Natural killer cell (primary cell): ENCODE measurements at regions not wholly inside any gene's neighbourhood (a gene's known extent, or its start where the extent isn't known, plus 50 kb on each side); places are given as distances from the start of the nearest gene placed in this dataset.

Experiments
- ATAC-seq, 3 donors: fragments of 150-1000 bp in 2 of 3; fragments of 200-7000 bp in 1 of 3; cut with Tn5 transposase; 1 replicate in 1 of 3; 2 replicates in 2 of 3; pipeline ENCODE4 v1.10.0; 2021; ENCODE audit warnings: mild to moderate bottlenecking in 2 of 3, moderate library complexity in 2 of 3
- DNase-seq, 2 donors: peaks; one replicate each; pipeline versions ENCODE4 v3.0.0 to v3.0.0-alpha.2; 2013 to 2021; ENCODE audit warnings: mixed read lengths in 1 of 2
- H3K27ac ChIP-seq: one replicate; pipeline ENCODE4 v1.5.1; 2013; ENCODE audit warnings: mild to moderate bottlenecking, low read length
- H3K27me3 ChIP-seq: one replicate; pipeline ENCODE4 v1.6.1; 2013; ENCODE audit warnings: low read length; ENCODE audit not compliant: control insufficient read depth, insufficient read depth
- H3K36me3 ChIP-seq: one replicate; pipeline ENCODE4 v1.6.1; 2013; ENCODE audit warnings: low read length; ENCODE audit not compliant: control insufficient read depth, insufficient read depth
- H3K4me1 ChIP-seq: one replicate; pipeline ENCODE4 v1.6.1; 2013; ENCODE audit warnings: low read length; ENCODE audit not compliant: control insufficient read depth, insufficient read depth
- H3K4me3 ChIP-seq: one replicate; pipeline ENCODE4 v1.5.1; 2013; ENCODE audit warnings: low read length
- H3K9me3 ChIP-seq: one replicate; pipeline ENCODE4 v1.6.1; 2013; ENCODE audit warnings: low read length; ENCODE audit not compliant: control insufficient read depth, insufficient read depth
- H3K27ac Mint-ChIP-seq, 2 donors: one replicate each; pipeline ENCODE4 v1.8.0; 2022; ENCODE audit warnings: mild to moderate bottlenecking in 2 of 2, mixed read lengths in 2 of 2, moderate library complexity in 1 of 2
- H3K27me3 Mint-ChIP-seq, 2 donors: one replicate each; pipeline ENCODE4 v1.8.0; 2022; ENCODE audit warnings: low read depth in 2 of 2, mixed read lengths in 2 of 2
- H3K36me3 Mint-ChIP-seq: one replicate; pipeline ENCODE4 v1.8.0; 2022; ENCODE audit warnings: mixed read lengths
- H3K4me1 Mint-ChIP-seq, 2 donors: one replicate each; pipeline ENCODE4 v1.8.0; 2022; ENCODE audit warnings: mixed read lengths in 2 of 2
- H3K4me3 Mint-ChIP-seq: one replicate; pipeline ENCODE4 v1.8.0; 2022; ENCODE audit warnings: mild to moderate bottlenecking, moderate library complexity, mixed read lengths
- H3K9me3 Mint-ChIP-seq, 2 donors: one replicate each; pipeline ENCODE4 v1.8.0; 2022; ENCODE audit warnings: mixed read lengths in 2 of 2
- CTCF ChIP-seq: fragments of 200-600 bp; IDR thresholded peaks from one replicate; pipeline ENCODE4 v1.8.0; 2022; ENCODE audit warnings: antibody characterized with exemption
- WGBS: methylation state at CpG from one replicate; pipeline ENCODE4 v1.1.7; 2013; ENCODE audit warnings: missing lambda C conversion rate; ENCODE audit not compliant: insufficient coverage; 5-methylcytosine and 5-hydroxymethylcytosine counted together
- intact Hi-C: fragments of 100-400 bp; cut with micrococcal nuclease; formaldehyde crosslinking; loops from one replicate; pipeline ENCODE4 v1.14.2; 2022

DNA sequence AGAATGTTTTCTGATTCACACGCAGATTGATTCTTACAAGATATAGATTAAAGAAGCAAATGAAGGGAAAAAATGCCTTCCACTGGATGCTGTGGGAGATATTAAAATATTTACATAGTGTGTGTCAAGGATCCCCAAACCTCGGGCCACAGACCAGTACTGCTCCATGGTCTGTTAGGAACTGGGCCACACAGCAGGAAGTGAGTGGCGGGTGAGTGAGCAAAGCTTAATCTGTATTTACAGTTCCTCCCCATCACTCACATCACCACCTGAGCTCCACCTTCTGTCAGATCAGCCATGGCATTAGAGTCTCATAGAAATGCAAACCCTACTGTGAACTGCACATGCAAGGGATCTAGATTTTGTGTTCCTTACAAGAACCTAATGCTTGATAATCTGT is 552.6 kb upstream of the GOLIM4 start:
- Histone ChIP-seq H3K27ac (no peak overlapping the region), H3K9me3 (no peaks in the 10 kb centered on the region), H3K4me3 (no peak overlapping the region), H3K4me1 (no peaks in the 10 kb centered on the region), H3K36me3 (no peaks in the 10 kb centered on the region), H3K27me3 (no peaks in the 10 kb centered on the region)
- no peaks in the 10 kb centered on the region for H3K27me3 Mint-ChIP-seq
- no peak for DNase-seq
- H3K9me3 Mint-ChIP-seq = peaks cover 0 to 2% of the 10 kb centered on the region in 2 donors
- WGBS = 60% methylated on average over 3 of the region's 3 CpGs
- no peak for TF ChIP-seq CTCF
- H3K27ac Mint-ChIP-seq = no peak overlapping the region
- H3K36me3 Mint-ChIP-seq = no peaks in the 10 kb centered on the region
- H3K4me1 Mint-ChIP-seq = no peaks in the 10 kb centered on the region
- H3K4me3 Mint-ChIP-seq = no peak overlapping the region
- intact Hi-C loops = no loop called here
- ATAC-seq = no peak

DNA sequence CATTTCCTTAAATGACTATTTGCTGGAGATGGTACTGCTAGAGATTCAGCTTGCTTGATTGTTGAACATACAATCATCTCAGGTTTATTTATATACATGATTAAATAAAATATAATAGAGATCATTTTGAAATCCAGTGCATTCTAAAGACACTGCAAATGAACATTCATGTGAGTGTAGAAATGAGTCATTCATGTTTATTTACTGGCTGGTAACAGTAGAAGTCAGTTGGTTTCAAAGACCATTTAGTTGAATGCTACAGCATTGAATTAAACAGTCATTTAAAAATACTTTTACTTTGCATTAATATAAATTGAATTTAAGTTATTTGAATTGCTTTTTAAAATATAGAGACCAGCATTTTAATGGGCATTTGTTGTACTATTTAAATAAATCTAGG is 551.9 kb upstream of the GOLIM4 start:
- Mint-ChIP-seq H3K4me3 (no peak overlapping the region), H3K9me3 (peaks cover 0 to 2% of the 10 kb centered on the region in 2 donors), H3K27ac (no peak overlapping the region), H3K27me3 (no peaks in the 10 kb centered on the region), H3K36me3 (no peaks in the 10 kb centered on the region), H3K4me1 (no peaks in the 10 kb centered on the region)
- TF ChIP-seq CTCF = no peak
- H3K9me3 ChIP-seq = no peaks in the 10 kb centered on the region
- H3K36me3 ChIP-seq = no peaks in the 10 kb centered on the region
- DNase-seq (no peak), ATAC-seq (no peak)
- no peak overlapping the region for H3K4me3 ChIP-seq
- intact Hi-C loops = no loop called here
- no peaks in the 10 kb centered on the region for H3K27me3 ChIP-seq
- no peaks in the 10 kb centered on the region for H3K4me1 ChIP-seq
- H3K27ac ChIP-seq = no peak overlapping the region

- no peaks in the 10 kb centered on the region for H3K4me1 Mint-ChIP-seq
- Histone ChIP-seq H3K9me3 (no peaks in the 10 kb centered on the region), H3K27ac (no peak overlapping the region), H3K27me3 (no peaks in the 10 kb centered on the region), H3K4me1 (no peaks in the 10 kb centered on the region), H3K4me3 (no peak overlapping the region), H3K36me3 (no peaks in the 10 kb centered on the region)
- H3K9me3 Mint-ChIP-seq = peaks cover 0 to 2% of the 10 kb centered on the region in 2 donors
- WGBS = 89% methylated on average over 2 of the region's 2 CpGs
- no peak for DNase-seq
- H3K27me3 Mint-ChIP-seq = no peaks in the 10 kb centered on the region
- H3K4me3 Mint-ChIP-seq = no peak overlapping the region
- no peak overlapping the region for H3K27ac Mint-ChIP-seq
- TF ChIP-seq CTCF = no peak
- H3K36me3 Mint-ChIP-seq = no peaks in the 10 kb centered on the region
- no peak for ATAC-seq
- intact Hi-C loops = no loop called here
Observed at GRCh38 chr3:168645180-168645579, 549.5 kb upstream of the GOLIM4 start.

- no peak for TF ChIP-seq CTCF
- no peaks in the 10 kb centered on the region for H3K27me3 Mint-ChIP-seq
- intact Hi-C loops = no loop called here
- Histone ChIP-seq H3K36me3 (no peaks in the 10 kb centered on the region), H3K4me3 (no peak overlapping the region), H3K4me1 (no peaks in the 10 kb centered on the region), H3K9me3 (no peaks in the 10 kb centered on the region), H3K27me3 (no peaks in the 10 kb centered on the region), H3K27ac (no peak overlapping the region)
- no peak for DNase-seq
- peaks cover 2 to 3% of the 10 kb centered on the region in 2 donors for H3K9me3 Mint-ChIP-seq
- H3K4me3 Mint-ChIP-seq = no peak overlapping the region
- no peak for ATAC-seq
- H3K4me1 Mint-ChIP-seq = no peaks in the 10 kb centered on the region
- no peak overlapping the region for H3K27ac Mint-ChIP-seq
- no peaks in the 10 kb centered on the region for H3K36me3 Mint-ChIP-seq
Observed at GRCh38 chr3:168628549-168628948, 532.8 kb upstream of the GOLIM4 start.
